Activated CD8-positive, alpha-beta T cell treated with anti-CD3 and anti-CD28 coated beads, Interleukin-2, amount 10 ng/mL, durations not matched to agents 7 days and 5 days (primary cell): ENCODE measurements at regions not wholly inside any gene's neighbourhood (a gene's known extent, or its start where the extent isn't known, plus 50 kb on each side); places are given as distances from the start of the nearest gene placed in this dataset.

Experiments
- ATAC-seq: fragments of 150-1000 bp; cut with Tn5 transposase; one replicate; pipeline ENCODE4 v1.10.0; 2021; ENCODE audit warnings: moderate library complexity
- CTCF ChIA-PET: fragments of 350-600 bp; sonication (Branson Sonifier 250); formaldehyde crosslinking; loops from one replicate; lab custom pipeline; 2021; ENCODE audit warnings: antibody characterized with exemption; lab: Charles Lee
- POLR2A ChIA-PET: fragments of 350-600 bp; sonication (Branson Sonifier 250); formaldehyde crosslinking; loops from one replicate; lab custom pipeline; 2021; ENCODE audit warnings: antibody characterized with exemption; lab: Charles Lee
- DNase-seq: peaks from one replicate; pipeline ENCODE4 v3.0.0-alpha.2; 2020
- H3K27ac Mint-ChIP-seq: one replicate; pipeline ENCODE4 v1.8.0; 2021; ENCODE audit warnings: mild to moderate bottlenecking, mixed read lengths
- H3K27me3 Mint-ChIP-seq: one replicate; pipeline ENCODE4 v1.8.0; 2021; ENCODE audit warnings: low read depth, mixed read lengths
- H3K36me3 Mint-ChIP-seq: one replicate; pipeline ENCODE4 v1.8.0; 2021; ENCODE audit warnings: low read depth, mixed read lengths
- H3K4me1 Mint-ChIP-seq: one replicate; pipeline ENCODE4 v1.8.0; 2021; ENCODE audit warnings: low read depth, mixed read lengths
- H3K4me3 Mint-ChIP-seq: one replicate; pipeline ENCODE4 v1.8.0; 2021; ENCODE audit warnings: mild to moderate bottlenecking, mixed read lengths
- H3K9me3 Mint-ChIP-seq: one replicate; pipeline ENCODE4 v1.8.0; 2022; ENCODE audit warnings: mixed read lengths; ENCODE audit not compliant: insufficient read depth

DNA sequence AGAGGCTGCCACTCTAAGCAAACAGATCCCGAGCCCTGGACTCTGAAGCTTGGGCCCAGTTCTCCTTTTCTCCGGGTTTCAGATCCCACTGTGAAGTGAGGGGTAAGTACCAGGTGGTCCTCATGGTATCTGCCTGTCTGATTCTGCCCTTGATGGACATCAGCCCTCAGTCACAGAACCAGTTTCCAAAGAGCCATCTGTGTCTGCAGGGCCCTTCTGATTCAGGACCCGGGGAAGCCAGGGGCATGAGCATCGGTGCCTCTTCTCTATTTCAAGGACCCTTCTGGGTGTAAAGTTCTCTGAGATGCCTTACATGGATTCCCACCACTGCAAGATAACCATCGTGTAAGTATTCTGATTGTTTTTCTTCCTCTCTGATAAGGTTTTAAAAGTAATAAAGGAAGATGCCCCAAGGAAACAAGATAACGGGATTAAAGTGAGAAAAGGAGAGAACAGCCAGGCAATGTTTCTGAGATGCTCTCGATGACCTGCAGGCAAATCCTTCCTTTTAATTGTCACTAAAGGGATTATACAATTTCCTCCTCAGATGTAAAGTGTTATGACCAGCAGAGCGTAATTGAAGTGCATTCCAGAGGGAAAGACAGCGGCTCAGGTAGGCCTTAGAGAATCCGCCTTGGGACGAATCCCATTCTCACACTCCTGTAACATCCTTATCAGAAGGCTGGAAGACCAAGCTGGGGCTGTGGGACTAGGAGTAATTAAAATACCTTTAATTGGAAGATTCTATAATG, 924.3 kb downstream of the TBC1D22A start:
- Mint-ChIP-seq H3K4me1 (no peaks in the 10 kb centered on the region), H3K4me3 (no peak overlapping the region), H3K36me3 (no peaks in the 10 kb centered on the region), H3K9me3 (peaks cover 4% of the 10 kb centered on the region), H3K27me3 (no peaks in the 10 kb centered on the region), H3K27ac (no peak overlapping the region)
- POLR2A ChIA-PET = no interaction called here
- ATAC-seq = no peak
- CTCF ChIA-PET = no interaction called here
- no peak for DNase-seq

GRCh38 chr22:47681411-47682165, 919.1 kb downstream of the TBC1D22A start:
- Mint-ChIP-seq H3K27ac (no peak overlapping the region), H3K9me3 (peaks cover 4% of the 10 kb centered on the region), H3K4me1 (no peaks in the 10 kb centered on the region), H3K27me3 (no peaks in the 10 kb centered on the region), H3K36me3 (no peaks in the 10 kb centered on the region), H3K4me3 (no peak overlapping the region)
- DNase-seq (no peak), ATAC-seq (no peak)
- ChIA-PET POLR2A (no interaction called here), CTCF (no interaction called here)

DNA sequence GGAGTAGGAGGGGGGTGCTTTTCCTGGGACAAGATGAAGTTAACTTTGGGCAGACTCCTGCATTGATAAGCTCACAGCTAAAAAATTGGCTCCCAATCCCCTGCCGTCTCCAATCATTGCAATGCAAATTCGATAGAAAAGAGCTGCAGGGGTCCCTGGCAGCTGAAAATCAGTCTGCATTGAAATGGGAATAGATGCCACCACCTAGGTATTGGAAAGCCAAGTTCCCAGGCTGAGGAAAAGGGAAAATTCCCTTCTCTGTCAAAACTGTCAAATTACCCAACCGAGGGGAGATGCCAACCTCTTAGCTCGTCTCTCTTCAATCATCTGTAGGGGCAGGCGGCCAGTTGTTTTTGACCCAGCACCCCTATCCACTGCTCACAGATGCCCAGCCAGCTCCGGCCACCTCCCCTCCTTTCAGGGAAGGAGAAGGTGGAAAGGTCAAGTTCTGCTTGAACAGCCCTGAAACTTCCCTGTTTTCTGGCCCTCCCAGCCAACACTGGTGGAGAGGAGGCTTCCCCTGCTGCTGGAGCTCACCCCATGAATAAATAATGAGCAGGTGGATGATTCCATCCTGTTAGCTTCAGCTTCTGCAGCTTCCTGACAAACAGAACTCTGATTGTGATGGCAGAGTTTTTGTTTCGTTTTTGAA, 916.3 kb downstream of the TBC1D22A start:
- CTCF ChIA-PET = no interaction called here
- no peak for DNase-seq
- Mint-ChIP-seq H3K4me3 (no peak overlapping the region), H3K27ac (no peak overlapping the region), H3K36me3 (no peaks in the 10 kb centered on the region), H3K9me3 (no peaks in the 10 kb centered on the region), H3K27me3 (no peaks in the 10 kb centered on the region), H3K4me1 (no peaks in the 10 kb centered on the region)
- ATAC-seq = no peak
- POLR2A ChIA-PET = no interaction called here

DNA sequence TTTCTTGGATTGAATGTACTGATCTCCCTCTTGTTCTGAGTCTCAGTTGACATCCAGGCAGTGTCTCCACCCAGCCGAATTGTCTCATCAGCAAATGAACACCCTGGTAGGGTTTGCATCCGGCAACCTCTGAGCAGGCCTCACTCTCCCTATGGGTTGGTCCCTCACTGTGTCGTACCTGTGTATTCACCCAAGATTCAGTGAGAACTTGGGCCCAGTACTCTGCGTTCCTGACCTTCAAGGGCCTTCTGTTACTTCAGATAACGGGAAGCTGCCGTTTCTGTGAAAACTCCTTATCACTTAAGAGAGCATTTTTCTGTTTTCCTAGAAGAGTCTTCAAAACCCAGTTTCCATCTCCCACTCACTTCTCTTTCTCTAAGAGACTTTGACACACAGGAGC, 915.6 kb downstream of the TBC1D22A start:
- Mint-ChIP-seq H3K36me3 (no peaks in the 10 kb centered on the region), H3K4me1 (no peaks in the 10 kb centered on the region), H3K9me3 (no peaks in the 10 kb centered on the region), H3K4me3 (no peak overlapping the region), H3K27me3 (no peaks in the 10 kb centered on the region), H3K27ac (no peak overlapping the region)
- ChIA-PET POLR2A (no interaction called here), CTCF (no interaction called here)
- DNase-seq (no peak), ATAC-seq (no peak)

- H3K36me3 Mint-ChIP-seq = no peaks in the 10 kb centered on the region
- DNase-seq = no peak
- ATAC-seq = no peak
- no peak overlapping the region for H3K27ac Mint-ChIP-seq
- H3K4me3 Mint-ChIP-seq = no peak overlapping the region
- H3K9me3 Mint-ChIP-seq = no peaks in the 10 kb centered on the region
- ChIA-PET POLR2A (no interaction called here), CTCF (no interaction called here)
- H3K27me3 Mint-ChIP-seq = no peaks in the 10 kb centered on the region
- no peaks in the 10 kb centered on the region for H3K4me1 Mint-ChIP-seq
Observed at GRCh38 chr22:47676685-47677084, 914.2 kb downstream of the TBC1D22A start.

- no peaks in the 10 kb centered on the region for H3K36me3 Mint-ChIP-seq
- H3K27me3 Mint-ChIP-seq = no peaks in the 10 kb centered on the region
- H3K4me1 Mint-ChIP-seq = no peaks in the 10 kb centered on the region
- H3K9me3 Mint-ChIP-seq = no peaks in the 10 kb centered on the region
- ATAC-seq (no peak), DNase-seq (no peak)
- H3K27ac Mint-ChIP-seq = no peak overlapping the region
- H3K4me3 Mint-ChIP-seq = no peak overlapping the region
- POLR2A ChIA-PET = no interaction called here
- CTCF ChIA-PET = no interaction called here
Observed at GRCh38 chr22:47674600-47674999, 912.1 kb downstream of the TBC1D22A start.

- POLR2A ChIA-PET = no interaction called here
Observed at GRCh38 chr22:47673557-47673956, 911.1 kb downstream of the TBC1D22A start.

DNA sequence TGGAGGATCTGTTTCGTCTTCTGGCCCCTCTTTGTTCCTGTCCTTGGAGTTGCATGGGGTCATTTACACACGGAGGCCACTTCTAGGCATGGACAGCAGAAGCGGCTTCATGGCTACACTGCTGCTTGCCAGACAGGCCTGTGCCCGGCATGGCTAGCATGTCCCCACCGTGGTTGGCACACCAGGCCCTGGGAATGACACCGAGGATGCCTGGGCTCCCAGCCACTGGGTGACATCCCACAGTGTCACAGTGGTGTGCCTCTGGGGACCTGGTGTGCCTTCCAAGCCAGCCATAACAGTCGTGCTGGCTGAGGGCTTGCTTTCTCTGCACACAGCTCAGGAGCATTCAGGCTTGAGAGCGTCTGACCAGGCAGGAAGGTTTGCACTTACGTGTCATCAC, 910.1 kb downstream of the TBC1D22A start:
- POLR2A ChIA-PET = no interaction called here
- no peak overlapping the region for H3K27ac Mint-ChIP-seq
- no peak overlapping the region for H3K4me3 Mint-ChIP-seq

More at GRCh38 chr22:47673557-47673956, 911.1 kb downstream of the TBC1D22A start:
- no peak for ATAC-seq
- Mint-ChIP-seq H3K36me3 (no peaks in the 10 kb centered on the region), H3K27ac (no peak overlapping the region), H3K27me3 (no peaks in the 10 kb centered on the region), H3K9me3 (no peaks in the 10 kb centered on the region), H3K4me3 (no peak overlapping the region), H3K4me1 (no peaks in the 10 kb centered on the region)
- no peak for DNase-seq
- CTCF ChIA-PET = no interaction called here

DNA sequence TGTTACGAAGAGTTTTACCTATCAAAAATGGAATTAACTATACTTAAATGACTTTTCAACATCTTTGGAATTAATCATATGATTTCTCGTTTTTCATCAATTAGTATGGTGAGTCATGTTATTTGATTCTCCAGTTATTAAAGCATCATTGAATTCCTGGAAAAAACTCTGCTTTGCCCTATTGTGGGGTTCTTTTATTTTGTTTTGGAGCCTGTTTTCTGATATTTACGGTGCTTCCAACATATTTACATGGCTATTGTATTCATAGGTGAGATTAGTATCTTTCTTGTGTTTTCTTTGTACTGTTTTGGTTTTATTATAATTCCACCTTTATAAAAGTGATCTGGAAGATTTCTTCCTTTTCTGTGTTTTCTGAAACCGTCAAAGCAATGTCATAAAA, 902.7 kb downstream of the TBC1D22A start:
- Mint-ChIP-seq H3K9me3 (peaks cover 5% of the 10 kb centered on the region), H3K36me3 (no peaks in the 10 kb centered on the region)
- CTCF ChIA-PET = no interaction called here

More for the DNA sequence above, 910.1 kb downstream of the TBC1D22A start:
- no peak for DNase-seq
- no peak for ATAC-seq
- Mint-ChIP-seq H3K27me3 (no peaks in the 10 kb centered on the region), H3K9me3 (no peaks in the 10 kb centered on the region), H3K36me3 (no peaks in the 10 kb centered on the region), H3K4me1 (no peaks in the 10 kb centered on the region)
- CTCF ChIA-PET = no interaction called here

DNA sequence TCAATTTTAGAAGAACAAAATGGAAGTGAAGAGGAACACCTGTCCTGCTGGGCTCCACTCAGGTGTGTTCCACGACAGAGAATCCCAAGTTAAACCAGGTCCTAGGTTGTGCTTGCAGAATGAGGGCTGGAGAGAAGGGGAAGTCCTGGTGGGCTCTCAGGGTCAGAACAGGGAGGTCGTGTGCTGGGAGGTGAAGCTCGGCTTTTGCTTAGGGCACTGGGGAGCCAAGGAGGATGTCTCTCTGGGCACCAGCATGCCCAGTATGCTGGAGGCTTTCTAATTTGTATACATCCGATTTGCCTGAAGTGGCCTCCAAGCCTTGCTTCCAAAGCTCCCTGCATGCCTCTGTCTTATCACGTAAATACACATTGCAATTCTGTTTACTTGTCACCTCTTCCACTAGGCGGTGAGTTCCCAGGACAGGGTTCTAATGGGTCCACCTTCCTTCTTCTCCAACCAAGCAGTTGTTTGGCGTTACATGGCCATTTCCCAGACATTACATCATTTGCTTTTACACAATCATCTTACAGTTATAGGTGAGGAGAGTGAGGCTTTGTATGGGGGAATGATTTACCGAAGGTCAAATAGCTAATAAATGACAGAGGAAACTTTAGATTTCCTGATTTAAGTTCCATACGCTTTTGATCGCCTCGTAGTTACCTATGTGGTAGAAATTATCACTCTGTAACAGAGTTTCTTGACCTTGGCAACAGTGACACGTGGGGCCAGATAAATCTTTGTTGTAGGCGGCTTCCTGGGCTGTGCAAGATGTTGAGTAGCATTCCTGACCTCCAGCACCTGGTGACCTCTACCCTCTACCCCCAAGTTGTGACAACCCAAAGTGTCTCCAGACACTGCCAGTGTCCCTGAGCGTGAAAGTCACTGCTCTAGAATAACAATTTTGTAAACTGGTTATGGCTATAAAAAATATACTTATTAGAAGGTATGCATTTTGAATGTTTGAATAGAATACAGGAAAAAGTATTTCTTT, 901.5 kb downstream of the TBC1D22A start:
- ATAC-seq = no peak
- no peaks in the 10 kb centered on the region for H3K27me3 Mint-ChIP-seq
- no peak overlapping the region for H3K27ac Mint-ChIP-seq
- H3K4me1 Mint-ChIP-seq = no peaks in the 10 kb centered on the region
- DNase-seq = no peak
- H3K36me3 Mint-ChIP-seq = no peaks in the 10 kb centered on the region
- peaks cover 5% of the 10 kb centered on the region for H3K9me3 Mint-ChIP-seq
- H3K4me3 Mint-ChIP-seq = no peak overlapping the region
- POLR2A ChIA-PET = no interaction called here
- CTCF ChIA-PET = no interaction called here

More for the DNA sequence above, 902.7 kb downstream of the TBC1D22A start:
- ATAC-seq = no peak
- Mint-ChIP-seq H3K4me3 (no peak overlapping the region), H3K4me1 (no peaks in the 10 kb centered on the region), H3K27me3 (no peaks in the 10 kb centered on the region), H3K27ac (no peak overlapping the region)
- no peak for DNase-seq
- POLR2A ChIA-PET = no interaction called here

- H3K27me3 Mint-ChIP-seq = no peaks in the 10 kb centered on the region
- H3K9me3 Mint-ChIP-seq = no peaks in the 10 kb centered on the region
- no peak overlapping the region for H3K4me3 Mint-ChIP-seq
- no peaks in the 10 kb centered on the region for H3K4me1 Mint-ChIP-seq
- H3K36me3 Mint-ChIP-seq = no peaks in the 10 kb centered on the region
- ChIA-PET CTCF (no interaction called here), POLR2A (no interaction called here)
- no peak overlapping the region for H3K27ac Mint-ChIP-seq
- no peak for ATAC-seq
- DNase-seq = no peak
Observed at GRCh38 chr22:47659467-47660223, 897.2 kb downstream of the TBC1D22A start.
